Naive B cell (primary cell): ENCODE measurements at regions not wholly inside any gene's neighbourhood (a gene's known extent, or its start where the extent isn't known, plus 50 kb on each side); places are given as distances from the start of the nearest gene placed in this dataset.

ENCODE experiments used
- ATAC-seq, 2 donors: fragments of 150-1000 bp; cut with Tn5 transposase; 2 replicates each; pipeline ENCODE4 v1.10.0; 2021; ENCODE audit warnings: low read depth in 2 of 2, mild to moderate bottlenecking in 2 of 2, moderate library complexity in 2 of 2
- DNase-seq: peaks from one replicate; pipeline ENCODE4 v3.0.0; 2022
- H3K27ac Mint-ChIP-seq, 6 donors: one replicate each; pipeline ENCODE4 v1.8.0; 2020 to 2022; ENCODE audit warnings: mild to moderate bottlenecking in 6 of 6, mixed read lengths in 6 of 6, moderate library complexity in 5 of 6, inconsistent platforms in 2 of 6
- H3K27me3 Mint-ChIP-seq, 3 donors: one replicate each; pipeline ENCODE4 v1.8.0; 2021 to 2022; ENCODE audit warnings: mixed read lengths in 3 of 3, mild to moderate bottlenecking in 1 of 3
- H3K36me3 Mint-ChIP-seq, 2 donors: one replicate each; pipeline ENCODE4 v1.8.0; 2020 to 2022; ENCODE audit warnings: mixed read lengths in 2 of 2, inconsistent platforms in 1 of 2, mild to moderate bottlenecking in 1 of 2
- H3K4me1 Mint-ChIP-seq, 3 donors: one replicate each; pipeline ENCODE4 v1.8.0; 2020 to 2022; ENCODE audit warnings: mixed read lengths in 3 of 3, inconsistent platforms in 1 of 3, mild to moderate bottlenecking in 1 of 3, moderate library complexity in 1 of 3
- H3K4me3 Mint-ChIP-seq, 8 donors: one replicate each; pipeline ENCODE4 v1.8.0; 2020 to 2022; ENCODE audit warnings: mild to moderate bottlenecking in 8 of 8, mixed read lengths in 8 of 8, moderate library complexity in 8 of 8, inconsistent platforms in 2 of 8
- H3K9me3 Mint-ChIP-seq, 7 donors: one replicate each; pipeline ENCODE4 v1.8.0; 2020 to 2022; ENCODE audit warnings: mixed read lengths in 7 of 7, mild to moderate bottlenecking in 5 of 7, inconsistent platforms in 2 of 7, moderate library complexity in 1 of 7

- H3K9me3 Mint-ChIP-seq: peaks cover 0 to 1% (median 0%) of the 10 kb centered on the region in 7 donors
- no peak for DNase-seq
- no peak overlapping the region for H3K4me3 Mint-ChIP-seq
- no peak overlapping the region for H3K27ac Mint-ChIP-seq
- no peak for ATAC-seq
- H3K27me3 Mint-ChIP-seq: no peaks in the 10 kb centered on the region
- H3K36me3 Mint-ChIP-seq: no peaks in the 10 kb centered on the region
- H3K4me1 Mint-ChIP-seq: no peaks in the 10 kb centered on the region
Measured at GRCh38 chrX:97666890-97667289, 783.2 kb downstream of the RPA4 start.

- H3K4me1 Mint-ChIP-seq: no peaks in the 10 kb centered on the region
- H3K36me3 Mint-ChIP-seq: no peaks in the 10 kb centered on the region
- H3K27ac Mint-ChIP-seq: no peak overlapping the region
- H3K9me3 Mint-ChIP-seq: peaks cover 0 to 1% (median 0%) of the 10 kb centered on the region in 7 donors
- no peak for ATAC-seq
- DNase-seq: no peak
- H3K4me3 Mint-ChIP-seq: no peak overlapping the region
- H3K27me3 Mint-ChIP-seq: no peaks in the 10 kb centered on the region
Measured at GRCh38 chrX:97668126-97668525, 784.4 kb downstream of the RPA4 start.

- no peak overlapping the region for H3K27ac Mint-ChIP-seq
- peaks cover 0 to 5% (median 0%) of the 10 kb centered on the region in 3 donors for H3K27me3 Mint-ChIP-seq
- no peaks in the 10 kb centered on the region for H3K4me1 Mint-ChIP-seq
- ATAC-seq: no peak
- DNase-seq: no peak
- H3K4me3 Mint-ChIP-seq: no peak overlapping the region
- H3K36me3 Mint-ChIP-seq: no peaks in the 10 kb centered on the region
- peaks cover 0 to 2% (median 0%) of the 10 kb centered on the region in 7 donors for H3K9me3 Mint-ChIP-seq
Measured at GRCh38 chrX:97672138-97672537, 788.4 kb downstream of the RPA4 start.

GRCh38 chrX:97672608-97673007 is 788.9 kb downstream of the RPA4 start:
- no peaks in the 10 kb centered on the region for H3K4me1 Mint-ChIP-seq
- H3K4me3 Mint-ChIP-seq: no peak overlapping the region
- no peak for ATAC-seq
- no peak for DNase-seq
- peaks cover 0 to 2% (median 0%) of the 10 kb centered on the region in 7 donors for H3K9me3 Mint-ChIP-seq
- peaks cover 0 to 5% (median 0%) of the 10 kb centered on the region in 3 donors for H3K27me3 Mint-ChIP-seq
- no peaks in the 10 kb centered on the region for H3K36me3 Mint-ChIP-seq
- no peak overlapping the region for H3K27ac Mint-ChIP-seq

- Mint-ChIP-seq H3K36me3 (no peaks in the 10 kb centered on the region), H3K27ac (no peak overlapping the region), H3K4me1 (no peaks in the 10 kb centered on the region), H3K9me3 (peaks cover 0 to 2% (median 0%) of the 10 kb centered on the region in 7 donors), H3K4me3 (no peak overlapping the region), H3K27me3 (peaks cover 0 to 5% (median 0%) of the 10 kb centered on the region in 3 donors)
- no peak for ATAC-seq
- DNase-seq: no peak
Measured at GRCh38 chrX:97673135-97673534, 789.4 kb downstream of the RPA4 start.

GRCh38 chrX:97682991-97683840 is 799.5 kb downstream of the RPA4 start:
- DNase-seq: no peak
- no peak for ATAC-seq
- H3K27me3 Mint-ChIP-seq: no peaks in the 10 kb centered on the region
- H3K9me3 Mint-ChIP-seq: no peaks in the 10 kb centered on the region
- H3K27ac Mint-ChIP-seq: no peak overlapping the region
- H3K4me3 Mint-ChIP-seq: no peak overlapping the region
- no peaks in the 10 kb centered on the region for H3K36me3 Mint-ChIP-seq
- no peaks in the 10 kb centered on the region for H3K4me1 Mint-ChIP-seq

GRCh38 chrX:97685753-97686152 is 802.0 kb downstream of the RPA4 start:
- no peak overlapping the region for H3K27ac Mint-ChIP-seq
- H3K4me3 Mint-ChIP-seq: no peak overlapping the region
- DNase-seq (no peak), ATAC-seq (no peak)
- no peaks in the 10 kb centered on the region for H3K4me1 Mint-ChIP-seq
- H3K9me3 Mint-ChIP-seq: no peaks in the 10 kb centered on the region
- no peaks in the 10 kb centered on the region for H3K27me3 Mint-ChIP-seq
- no peaks in the 10 kb centered on the region for H3K36me3 Mint-ChIP-seq

GRCh38 chrX:97691901-97692455 is 808.3 kb downstream of the RPA4 start:
- ATAC-seq (no peak), DNase-seq (no peak)
- Mint-ChIP-seq H3K36me3 (no peaks in the 10 kb centered on the region), H3K27ac (no peak overlapping the region), H3K9me3 (no peaks in the 10 kb centered on the region), H3K27me3 (no peaks in the 10 kb centered on the region), H3K4me3 (no peak overlapping the region), H3K4me1 (no peaks in the 10 kb centered on the region)

GRCh38 chrX:97692575-97692974 is 808.9 kb downstream of the RPA4 start:
- H3K9me3 Mint-ChIP-seq: no peaks in the 10 kb centered on the region
- H3K27me3 Mint-ChIP-seq: no peaks in the 10 kb centered on the region
- no peaks in the 10 kb centered on the region for H3K36me3 Mint-ChIP-seq
- ATAC-seq (no peak), DNase-seq (no peak)
- no peaks in the 10 kb centered on the region for H3K4me1 Mint-ChIP-seq
- no peak overlapping the region for H3K27ac Mint-ChIP-seq
- H3K4me3 Mint-ChIP-seq: no peak overlapping the region

GRCh38 chrX:97700547-97700946 is 816.8 kb downstream of the RPA4 start:
- Mint-ChIP-seq H3K4me1 (no peaks in the 10 kb centered on the region), H3K27me3 (peaks cover 0 to 6% (median 0%) of the 10 kb centered on the region in 3 donors), H3K36me3 (no peaks in the 10 kb centered on the region), H3K4me3 (no peak overlapping the region), H3K27ac (no peak overlapping the region), H3K9me3 (peaks cover 0 to 3% (median 0%) of the 10 kb centered on the region in 7 donors)
- DNase-seq: no peak
- no peak for ATAC-seq

GRCh38 chrX:97704474-97704873 is 820.8 kb downstream of the RPA4 start:
- Mint-ChIP-seq H3K4me3 (no peak overlapping the region), H3K27me3 (peaks cover 0 to 6% (median 0%) of the 10 kb centered on the region in 3 donors), H3K36me3 (no peaks in the 10 kb centered on the region), H3K4me1 (no peaks in the 10 kb centered on the region), H3K27ac (no peak overlapping the region), H3K9me3 (peaks cover 0 to 2% (median 0%) of the 10 kb centered on the region in 7 donors)
- no peak for ATAC-seq
- no peak for DNase-seq

GRCh38 chrX:97704881-97705280 is 821.2 kb downstream of the RPA4 start:
- peaks cover 0 to 6% (median 0%) of the 10 kb centered on the region in 3 donors for H3K27me3 Mint-ChIP-seq
- ATAC-seq: no peak
- no peak overlapping the region for H3K4me3 Mint-ChIP-seq
- no peak overlapping the region for H3K27ac Mint-ChIP-seq
- H3K36me3 Mint-ChIP-seq: no peaks in the 10 kb centered on the region
- no peaks in the 10 kb centered on the region for H3K4me1 Mint-ChIP-seq
- H3K9me3 Mint-ChIP-seq: peaks cover 0 to 5% (median 0%) of the 10 kb centered on the region in 7 donors
- DNase-seq: no peak

- H3K27me3 Mint-ChIP-seq: peaks cover 0 to 6% (median 0%) of the 10 kb centered on the region in 3 donors
- no peak overlapping the region for H3K27ac Mint-ChIP-seq
- H3K4me3 Mint-ChIP-seq: no peak overlapping the region
- H3K9me3 Mint-ChIP-seq: peaks cover 0 to 5% (median 0%) of the 10 kb centered on the region in 7 donors
- DNase-seq: no peak
- no peaks in the 10 kb centered on the region for H3K36me3 Mint-ChIP-seq
- ATAC-seq: no peak
- H3K4me1 Mint-ChIP-seq: no peaks in the 10 kb centered on the region
Measured at GRCh38 chrX:97705936-97706335, 822.2 kb downstream of the RPA4 start.

GRCh38 chrX:97714072-97714471 is 830.4 kb downstream of the RPA4 start:
- Mint-ChIP-seq H3K4me3 (no peak overlapping the region), H3K36me3 (no peaks in the 10 kb centered on the region), H3K9me3 (peaks cover 0 to 18% (median 0%) of the 10 kb centered on the region in 7 donors), H3K4me1 (no peaks in the 10 kb centered on the region), H3K27ac (no peak overlapping the region), H3K27me3 (no peaks in the 10 kb centered on the region)
- ATAC-seq (no peak), DNase-seq (no peak)
